ELR (cell line): ENCODE measurements at regions not wholly inside any gene's neighbourhood (a gene's known extent, or its start where the extent isn't known, plus 50 kb on each side); places are given as distances from the start of the nearest gene placed in this dataset.
"Not testable (repeated sequence)": the region's sequence is repeated elsewhere in the genome, so short reads cannot be mapped to it uniquely, and the experiment has no call there.

Source experiments
- DNase-seq: peaks from one replicate; pipeline ENCODE4 v3.0.0-alpha.2; 2015; ENCODE audit warnings: low read depth

- DNase-seq, result peak; percentile 88
Observed at GRCh38 chr21:16116798-16117197, 387.0 kb downstream of the USP25 start.

- peak; percentile 32 for DNase-seq
Observed at GRCh38 chr21:16117331-16117730, 387.5 kb downstream of the USP25 start.

GRCh38 chr21:16117851-16118590, 388.2 kb downstream of the USP25 start:
- peak; percentile 87 for DNase-seq

GRCh38 chr21:16124378-16125138, 394.8 kb downstream of the USP25 start:
- peak; percentile 89 for DNase-seq

- peak; percentile 6 for DNase-seq
Observed at GRCh38 chr21:16125274-16125673, 395.5 kb downstream of the USP25 start.

GRCh38 chr21:16132453-16132852, 402.7 kb downstream of the USP25 start:
- not testable (repeated sequence) for DNase-seq

GRCh38 chr21:16133248-16133647, 403.5 kb downstream of the USP25 start:
- DNase-seq, result no peak

- DNase-seq, result no peak
Observed at GRCh38 chr21:16134134-16134533, 404.4 kb downstream of the USP25 start.

GRCh38 chr21:16137106-16137505, 407.3 kb downstream of the USP25 start:
- DNase-seq, result no peak

- DNase-seq, result no peak
Observed at GRCh38 chr21:16145052-16145451, 415.3 kb downstream of the USP25 start.

- DNase-seq, result no peak
Observed at GRCh38 chr21:16145479-16145878, 415.7 kb downstream of the USP25 start.

- no peak for DNase-seq
Observed at GRCh38 chr21:16154321-16154720, 424.5 kb downstream of the USP25 start.

GRCh38 chr21:16154951-16155635, 425.3 kb downstream of the USP25 start:
- DNase-seq, result no peak

- DNase-seq, result no peak
Observed at GRCh38 chr21:16156841-16157489, 427.2 kb downstream of the USP25 start.

- no peak for DNase-seq
Observed at GRCh38 chr21:16159213-16159970, 429.6 kb downstream of the USP25 start.

GRCh38 chr21:16159971-16160350, 430.2 kb downstream of the USP25 start:
- no peak for DNase-seq

- DNase-seq, result no peak
Observed at GRCh38 chr21:16162953-16163352, 433.2 kb downstream of the USP25 start.

- DNase-seq, result peak; percentile 2
Observed at GRCh38 chr21:16169102-16169511, 439.3 kb downstream of the USP25 start.

GRCh38 chr21:16169779-16170178, 440.0 kb downstream of the USP25 start:
- no peak for DNase-seq

- DNase-seq, result peak; percentile 5
Observed at GRCh38 chr21:16176570-16176969, 446.8 kb downstream of the USP25 start.

GRCh38 chr21:16177532-16177931, 447.8 kb downstream of the USP25 start:
- no peak for DNase-seq

- no peak for DNase-seq
Observed at GRCh38 chr21:16179773-16180172, 450.0 kb downstream of the USP25 start.
